ENCODE measurements at regions not wholly inside any gene's neighbourhood (a gene's known extent, or its start where the extent isn't known, plus 50 kb on each side); places are given as distances from the start of the nearest gene placed in this dataset.

DNA sequence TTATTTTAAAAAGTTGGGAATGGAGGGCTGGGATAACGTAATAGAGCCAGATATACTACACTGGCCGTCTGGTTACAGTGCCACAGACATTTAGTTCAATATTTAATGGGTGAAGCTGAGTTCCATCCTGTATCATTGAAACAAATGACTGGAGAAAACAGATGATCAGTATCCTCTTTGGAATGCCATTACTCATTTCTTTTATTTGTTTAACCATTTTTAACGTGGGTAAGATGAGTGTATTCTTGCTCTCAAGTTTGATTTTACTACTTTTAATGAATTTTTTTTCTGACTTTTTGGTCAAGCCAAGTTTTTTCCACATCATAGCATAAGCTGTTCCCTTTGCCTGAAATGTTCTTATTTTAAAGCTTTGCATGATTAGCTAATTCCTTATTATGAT lies 53.9 kb upstream of the GRM7 start:
- Histone ChIP-seq H3K79me2 (ENCODE audit: insufficient read depth, low read depth, low read length) (no peaks in the 10 kb centered on the region), H3K4me2 (ENCODE audit: low read length) (no peak overlapping the region), H3K36me3 (ENCODE audit: insufficient read depth, low read length) (no peaks in the 10 kb centered on the region), H3K4me1 (ENCODE audit: insufficient read depth, low read length, poor library complexity, severe bottlenecking) (no peaks in the 10 kb centered on the region), H3K27ac (ENCODE audit: low read depth, low read length, poor library complexity, severe bottlenecking) (no peak overlapping the region), H4K20me1 (ENCODE audit: insufficient read depth, low read length) (no peaks in the 10 kb centered on the region), H3K9me3 (ENCODE audit: low read length) (no peaks in the 10 kb centered on the region), H2AFZ (ENCODE audit: low read length) (no peak overlapping the region), H3K4me3 (ENCODE audit: low read depth, low read length, poor library complexity, severe bottlenecking) (no peak overlapping the region), H3K9me2 (ENCODE audit: insufficient read depth, low read length) (no peaks in the 10 kb centered on the region)
- TF ChIP-seq EZH2phosphoT487 (IDR thresholded peaks at IDR 0.05; ENCODE audit: borderline replicate concordance, low read depth, low read length), result no peak
- TF ChIP-seq, protein P1, sequence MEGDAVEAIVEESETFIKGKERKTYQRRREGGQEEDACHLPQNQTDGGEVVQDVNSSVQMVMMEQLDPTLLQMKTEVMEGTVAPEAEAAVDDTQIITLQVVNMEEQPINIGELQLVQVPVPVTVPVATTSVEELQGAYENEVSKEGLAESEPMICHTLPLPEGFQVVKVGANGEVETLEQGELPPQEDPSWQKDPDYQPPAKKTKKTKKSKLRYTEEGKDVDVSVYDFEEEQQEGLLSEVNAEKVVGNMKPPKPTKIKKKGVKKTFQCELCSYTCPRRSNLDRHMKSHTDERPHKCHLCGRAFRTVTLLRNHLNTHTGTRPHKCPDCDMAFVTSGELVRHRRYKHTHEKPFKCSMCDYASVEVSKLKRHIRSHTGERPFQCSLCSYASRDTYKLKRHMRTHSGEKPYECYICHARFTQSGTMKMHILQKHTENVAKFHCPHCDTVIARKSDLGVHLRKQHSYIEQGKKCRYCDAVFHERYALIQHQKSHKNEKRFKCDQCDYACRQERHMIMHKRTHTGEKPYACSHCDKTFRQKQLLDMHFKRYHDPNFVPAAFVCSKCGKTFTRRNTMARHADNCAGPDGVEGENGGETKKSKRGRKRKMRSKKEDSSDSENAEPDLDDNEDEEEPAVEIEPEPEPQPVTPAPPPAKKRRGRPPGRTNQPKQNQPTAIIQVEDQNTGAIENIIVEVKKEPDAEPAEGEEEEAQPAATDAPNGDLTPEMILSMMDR (conservative IDR thresholded peaks at IDR 0.05; ENCODE audit: low read length), result no peak
- ChIA-PET POLR2A (interaction anchor here (0.6 to 1.0 kb wide), 4 partner anchors 25 to 603 kb away, joined by 3 to 4 read pairs (median 3); no protein-coding TSS in a partner anchor), CTCF (ENCODE audit: unreplicated experiment) (no interaction called here)
- BruUV-seq (replicated peaks), result no TSS peak
- intact Hi-C loops (cut with micrococcal nuclease; ENCODE audit: unreplicated experiment), result no loop called here
- no peak for DNase-seq (ENCODE audit: low spot score)

DNA sequence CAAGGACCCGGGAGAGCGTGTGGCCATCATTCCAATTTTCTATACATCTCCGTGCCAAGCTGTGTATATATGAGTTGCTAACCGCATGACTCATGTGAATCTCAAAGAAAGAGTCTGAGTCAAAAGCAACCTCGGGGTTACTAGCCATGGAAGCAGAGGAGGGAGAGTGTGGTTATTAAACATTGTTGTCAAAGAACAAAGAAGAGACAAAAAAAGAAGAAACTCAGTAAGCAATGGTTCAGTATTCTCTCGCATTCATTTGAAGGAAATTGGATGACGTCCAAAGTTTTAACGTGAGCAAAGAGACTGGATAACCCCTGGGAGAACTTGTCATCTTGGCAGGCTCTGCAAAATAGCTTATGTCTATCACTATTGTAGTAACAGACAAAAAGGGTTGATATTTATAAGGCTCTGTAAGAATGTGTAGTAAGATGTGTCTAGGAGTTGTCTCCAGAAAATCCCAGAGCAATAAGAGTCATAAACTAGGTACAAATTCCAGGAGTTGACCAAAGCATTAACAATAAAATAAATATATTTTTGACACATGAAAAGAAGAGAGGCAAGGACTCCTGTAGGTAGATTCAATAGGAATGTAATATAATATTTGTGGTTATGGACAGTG lies 52.8 kb upstream of the GRM7 start:
- Histone ChIP-seq H3K4me3 (ENCODE audit: low read depth, low read length, poor library complexity, severe bottlenecking) (no peak overlapping the region), H2AFZ (ENCODE audit: low read length) (no peak overlapping the region), H3K79me2 (ENCODE audit: insufficient read depth, low read depth, low read length) (no peaks in the 10 kb centered on the region), H3K36me3 (ENCODE audit: insufficient read depth, low read length) (no peaks in the 10 kb centered on the region), H3K9me3 (ENCODE audit: low read length) (no peaks in the 10 kb centered on the region), H4K20me1 (ENCODE audit: insufficient read depth, low read length) (no peaks in the 10 kb centered on the region), H3K4me1 (ENCODE audit: insufficient read depth, low read length, poor library complexity, severe bottlenecking) (no peaks in the 10 kb centered on the region), H3K27ac (ENCODE audit: low read depth, low read length, poor library complexity, severe bottlenecking) (no peak overlapping the region), H3K4me2 (ENCODE audit: low read length) (no peak overlapping the region), H3K9me2 (ENCODE audit: insufficient read depth, low read length) (no peaks in the 10 kb centered on the region)
- ChIA-PET CTCF (ENCODE audit: unreplicated experiment) (no interaction called here), POLR2A (interaction anchor here (0.9 kb wide), 1 partner anchor 26 kb away, joined by 3 read pairs; no protein-coding TSS in a partner anchor)
- TF ChIP-seq, protein P1 (conservative IDR thresholded peaks at IDR 0.05; ENCODE audit: low read length), result no peak
- TF ChIP-seq EZH2phosphoT487 (IDR thresholded peaks at IDR 0.05; ENCODE audit: borderline replicate concordance, low read depth, low read length), result no peak
- DNase-seq (ENCODE audit: low spot score), result no peak
- intact Hi-C loops (cut with micrococcal nuclease; ENCODE audit: unreplicated experiment), result no loop called here
- no TSS peak for BruUV-seq (replicated peaks)

DNA sequence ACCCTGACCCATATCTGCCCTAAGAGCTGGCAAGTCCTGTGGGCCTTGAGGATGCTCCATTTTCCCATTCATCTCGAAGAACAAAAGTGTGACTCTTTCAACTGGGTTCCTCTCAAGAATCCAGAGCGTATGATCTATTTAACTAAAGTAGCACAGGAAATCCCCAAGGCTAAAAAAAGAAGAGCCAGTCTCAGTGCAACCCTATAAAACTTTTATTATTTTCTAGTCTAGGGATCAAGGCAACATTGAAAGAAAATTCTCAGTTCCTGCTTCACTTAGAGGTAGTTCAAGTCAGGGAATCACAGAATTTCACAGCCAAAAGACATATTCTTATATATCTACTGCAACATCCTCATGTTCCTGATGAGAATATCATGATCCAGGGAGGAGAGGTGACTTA lies 51.6 kb upstream of the GRM7 start:
- intact Hi-C loops (cut with micrococcal nuclease; ENCODE audit: unreplicated experiment), result no loop called here

More for the DNA sequence above, 51.6 kb upstream of the GRM7 start:
- no peaks in the 10 kb centered on the region for H4K20me1 ChIP-seq (ENCODE audit: insufficient read depth, low read length)
- no peak overlapping the region for H3K4me2 ChIP-seq (ENCODE audit: low read length)
- no peaks in the 10 kb centered on the region for H3K9me2 ChIP-seq (ENCODE audit: insufficient read depth, low read length)
- CTCF ChIA-PET (ENCODE audit: unreplicated experiment), result no interaction called here
- H3K9me3 ChIP-seq (ENCODE audit: low read length), result no peaks in the 10 kb centered on the region
- no peak overlapping the region for H2AFZ ChIP-seq (ENCODE audit: low read length)
- POLR2A ChIA-PET, result no interaction called here
- H3K4me1 ChIP-seq (ENCODE audit: insufficient read depth, low read length, poor library complexity, severe bottlenecking), result no peaks in the 10 kb centered on the region
- H3K79me2 ChIP-seq (ENCODE audit: insufficient read depth, low read depth, low read length), result no peaks in the 10 kb centered on the region
- no peak overlapping the region for H3K4me3 ChIP-seq (ENCODE audit: low read depth, low read length, poor library complexity, severe bottlenecking)
- no peak overlapping the region for H3K27ac ChIP-seq (ENCODE audit: low read depth, low read length, poor library complexity, severe bottlenecking)
- TF ChIP-seq EZH2phosphoT487 (IDR thresholded peaks at IDR 0.05; ENCODE audit: borderline replicate concordance, low read depth, low read length), result no peak
- TF ChIP-seq, protein P1 (conservative IDR thresholded peaks at IDR 0.05; ENCODE audit: low read length), result no peak
- no TSS peak for BruUV-seq (replicated peaks)
- no peaks in the 10 kb centered on the region for H3K36me3 ChIP-seq (ENCODE audit: insufficient read depth, low read length)
- DNase-seq (ENCODE audit: low spot score), result no peak

Data from OCI-LY7 (cell line).